GM12892 (cell line): ENCODE measurements at regions not wholly inside any gene's neighbourhood (a gene's known extent, or its start where the extent isn't known, plus 50 kb on each side); places are given as distances from the start of the nearest gene placed in this dataset.

Experiments used
- DNase-seq: peaks from one replicate; pipeline ENCODE4 v3.0.0; 2011; ENCODE audit not compliant: insufficient read length
- FAIRE-seq: peaks from 2 replicates; lab custom pipeline; 2011; peaks lifted over from hg19 to GRCh38; lab: Jason Lieb, UNC
- POLR2A ChIP-seq: IDR thresholded peaks from 2 replicates; pipeline ENCODE4 v1.6.1; 2011; ENCODE audit warnings: low read depth, low read length, control low read depth
- POLR2AphosphoS5 ChIP-seq: IDR thresholded peaks from 2 replicates; pipeline ENCODE4 v1.6.1; 2011; ENCODE audit warnings: low read depth, low read length, control low read depth
- TAF1 ChIP-seq: IDR thresholded peaks from 2 replicates; pipeline ENCODE4 v1.6.1; 2011; ENCODE audit warnings: low read depth, mild to moderate bottlenecking, control low read depth, low read length, borderline replicate concordance

DNA sequence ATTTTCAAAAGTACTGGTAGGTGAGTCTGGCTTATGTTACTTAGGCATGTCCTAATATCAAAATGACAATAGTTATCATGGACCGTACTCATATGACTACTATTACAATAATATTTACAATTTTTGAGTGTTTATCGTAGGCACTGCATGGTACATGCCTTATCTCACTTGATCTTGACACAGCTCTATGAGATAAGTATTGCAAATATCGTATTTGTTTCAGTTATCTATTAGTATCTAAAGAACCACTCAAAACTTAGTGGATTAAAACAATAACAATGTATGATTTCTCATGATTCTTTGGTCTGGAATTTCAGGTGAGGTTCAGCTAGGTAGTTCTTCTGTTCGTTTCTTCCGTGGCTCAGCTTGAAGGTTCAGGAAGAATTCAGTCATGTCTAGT lies 59.7 kb upstream of the XCR1 start:
- FAIRE-seq (no peak), DNase-seq (no peak)
- TF ChIP-seq POLR2A (no peak), POLR2AphosphoS5 (no peak), TAF1 (no peak)

DNA sequence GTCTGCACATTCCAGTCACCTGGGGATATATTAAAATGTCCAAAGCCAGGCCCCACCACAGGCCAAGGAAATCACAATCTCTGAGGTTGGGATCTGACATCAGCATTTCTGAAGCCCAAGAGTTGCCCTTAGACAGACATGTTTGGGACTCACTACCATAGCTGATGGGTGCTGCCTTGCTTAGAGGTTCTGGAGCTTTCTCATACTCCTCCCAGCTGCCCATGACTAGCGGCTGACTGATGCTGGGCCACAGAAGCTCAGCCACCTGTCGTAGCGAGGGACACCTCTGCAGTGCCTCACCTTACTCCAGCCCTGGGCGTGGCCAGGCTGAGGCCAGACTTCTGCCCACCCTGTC lies 58.8 kb upstream of the XCR1 start:
- no peak for FAIRE-seq
- no peak for DNase-seq
- TF ChIP-seq POLR2A (no peak), POLR2AphosphoS5 (no peak), TAF1 (no peak)

DNA sequence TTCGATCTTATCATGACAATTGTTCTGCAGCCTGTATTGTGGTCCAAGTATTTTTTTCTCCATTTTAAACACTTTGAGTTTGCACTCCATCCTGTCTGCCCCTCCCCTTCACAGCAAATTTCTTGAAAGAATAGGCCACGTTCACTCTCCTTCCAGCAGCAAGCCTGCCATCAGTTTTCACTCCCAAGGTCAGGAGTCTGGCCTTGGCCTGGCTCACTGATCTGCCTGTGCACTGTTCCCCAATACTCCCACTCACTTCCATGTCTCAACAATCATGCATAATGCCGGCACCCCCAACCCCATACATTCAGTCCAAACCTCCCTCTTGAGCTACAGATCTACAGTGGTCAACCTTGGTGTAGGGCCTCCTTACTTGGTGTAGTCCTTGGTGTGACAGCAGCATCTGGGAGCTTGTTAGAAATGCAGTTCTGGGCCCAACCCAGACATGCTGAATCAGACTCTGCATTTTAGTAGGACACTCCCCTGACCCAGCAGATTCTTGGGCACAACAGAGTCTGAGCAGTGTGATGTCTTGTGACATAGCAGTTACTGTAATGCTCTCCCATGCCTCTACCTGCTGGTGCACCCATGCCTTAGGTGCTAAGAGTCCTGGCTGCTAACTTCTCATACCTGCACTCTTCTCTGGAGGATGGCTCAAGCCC lies 58.3 kb upstream of the XCR1 start:
- FAIRE-seq = no peak
- no peak for DNase-seq
- TF ChIP-seq POLR2A = no peak
- no peak for TF ChIP-seq TAF1
- no peak for TF ChIP-seq POLR2AphosphoS5

DNA sequence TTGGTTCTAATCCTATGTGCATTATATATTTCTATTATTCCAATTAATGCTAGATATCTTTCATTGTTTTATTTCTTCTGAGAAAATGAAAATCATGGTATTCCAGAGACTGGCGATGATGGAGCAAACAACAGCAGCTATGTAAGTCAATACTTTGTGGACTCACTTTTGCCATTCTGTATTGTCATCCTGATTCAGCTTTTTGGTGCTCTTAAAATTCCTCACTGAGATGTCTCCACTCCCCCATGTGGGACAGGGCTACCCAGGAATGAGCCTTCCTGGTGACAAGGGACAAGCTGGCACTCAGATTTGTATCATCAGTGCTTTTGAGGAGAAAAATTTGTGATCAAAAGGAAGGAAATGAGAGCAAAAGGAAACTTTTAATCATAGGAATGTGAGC lies 56.7 kb upstream of the XCR1 start:
- DNase-seq = no peak
- no peak for TF ChIP-seq POLR2AphosphoS5
- no peak for TF ChIP-seq POLR2A
- TF ChIP-seq TAF1 = no peak
- no peak for FAIRE-seq

DNA sequence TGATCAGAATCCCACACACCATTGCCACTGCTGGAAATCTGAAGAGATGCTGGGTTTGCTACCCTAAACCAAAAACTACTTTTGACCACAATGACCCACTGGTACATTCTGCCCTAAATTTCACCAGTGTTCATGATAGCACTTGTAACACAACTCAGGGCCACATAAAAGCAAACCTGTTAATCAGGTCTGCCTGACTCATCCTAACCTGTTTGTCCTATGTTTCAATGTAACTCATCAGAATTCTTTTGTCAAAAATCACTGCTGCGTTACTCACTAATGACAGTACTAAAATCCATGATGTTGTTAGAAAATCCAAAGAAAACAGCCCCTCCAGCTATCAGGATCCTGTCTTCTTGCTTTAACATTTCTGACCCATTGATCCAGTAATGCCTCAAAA lies 55.6 kb upstream of the XCR1 start:
- DNase-seq (no peak), FAIRE-seq (no peak)
- TF ChIP-seq POLR2AphosphoS5 (no peak), TAF1 (no peak), POLR2A (no peak)

DNA sequence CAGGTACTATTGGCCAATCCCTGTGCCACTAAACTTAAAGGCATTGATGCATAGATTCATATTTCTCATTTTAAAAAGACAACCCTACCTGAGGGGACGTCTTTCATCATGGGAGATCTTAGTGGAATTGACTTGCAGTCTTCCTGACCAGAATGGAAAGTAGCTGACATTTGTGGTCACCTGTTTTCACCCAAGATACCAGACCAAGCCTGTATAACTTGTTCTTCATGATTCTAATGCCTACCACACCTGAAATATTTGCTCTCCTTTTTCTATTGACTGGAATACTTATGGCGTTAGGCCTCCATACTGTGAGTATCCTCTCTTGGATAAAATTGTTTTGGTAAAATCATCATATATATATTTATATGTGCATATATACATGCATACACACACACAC lies 54.7 kb upstream of the XCR1 start:
- DNase-seq (no peak), FAIRE-seq (no peak)
- TF ChIP-seq POLR2A (no peak), TAF1 (no peak), POLR2AphosphoS5 (no peak)

DNA sequence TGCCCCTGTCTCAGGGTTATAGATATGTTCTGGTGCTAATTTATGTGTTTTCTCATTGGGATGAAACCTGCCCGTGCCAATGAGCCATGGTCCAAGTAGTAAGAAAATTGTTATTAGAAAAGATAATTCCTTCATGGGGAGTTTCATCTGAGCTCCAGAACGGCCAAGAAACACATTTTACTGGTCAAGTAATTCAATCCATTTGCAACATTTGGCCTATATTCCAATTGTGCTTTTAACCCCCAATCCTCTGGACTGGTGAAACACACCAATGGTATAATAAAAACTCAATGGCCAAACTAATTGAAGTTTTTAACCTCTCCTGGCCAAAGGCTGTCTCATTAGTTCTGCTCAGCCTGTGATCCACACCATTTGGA lies 53.7 kb upstream of the XCR1 start:
- no peak for DNase-seq
- FAIRE-seq = no peak
- TF ChIP-seq POLR2A (no peak), POLR2AphosphoS5 (no peak), TAF1 (no peak)

DNA sequence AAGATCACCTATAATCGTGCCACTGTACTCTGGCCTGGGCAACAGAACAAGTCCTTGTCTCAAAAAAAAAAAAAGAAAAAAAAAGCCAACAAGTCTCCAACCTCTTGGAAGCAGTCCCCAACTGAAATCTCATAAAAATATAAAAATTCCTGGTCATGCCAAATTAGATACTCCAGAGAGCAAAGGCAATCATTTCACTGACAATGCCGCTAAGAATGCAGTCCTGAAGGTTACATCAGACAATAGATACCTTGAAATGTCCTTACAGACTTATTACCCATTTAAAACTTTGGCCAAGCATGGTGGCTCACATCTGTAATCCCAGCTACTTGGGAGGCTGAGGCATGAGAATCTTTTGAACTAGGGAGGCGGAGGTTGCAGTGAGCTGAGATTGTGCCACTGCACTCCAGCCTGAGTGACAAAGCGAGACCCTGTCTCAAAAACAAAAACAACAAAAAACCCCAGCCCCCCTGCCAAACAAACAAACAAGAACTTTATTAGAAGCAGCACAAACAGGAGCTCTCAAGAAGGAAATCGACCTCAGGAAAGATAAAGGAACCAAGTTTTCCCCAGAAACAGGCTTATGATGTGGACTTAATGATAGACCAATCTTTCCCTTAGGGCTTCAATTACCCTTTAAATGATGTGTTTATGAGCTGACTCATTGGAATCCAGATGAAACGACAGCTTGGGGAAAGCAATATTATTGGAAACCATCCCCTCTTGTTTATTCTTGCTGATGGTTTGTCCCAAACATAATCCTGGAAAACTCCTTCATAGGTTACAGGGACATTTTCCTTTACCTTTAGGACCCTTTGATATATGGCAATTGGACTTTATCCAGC lies 53.1 kb upstream of the XCR1 start:
- DNase-seq = no peak
- no peak for FAIRE-seq
- TF ChIP-seq POLR2A = no peak
- TF ChIP-seq TAF1 = no peak
- no peak for TF ChIP-seq POLR2AphosphoS5

DNA sequence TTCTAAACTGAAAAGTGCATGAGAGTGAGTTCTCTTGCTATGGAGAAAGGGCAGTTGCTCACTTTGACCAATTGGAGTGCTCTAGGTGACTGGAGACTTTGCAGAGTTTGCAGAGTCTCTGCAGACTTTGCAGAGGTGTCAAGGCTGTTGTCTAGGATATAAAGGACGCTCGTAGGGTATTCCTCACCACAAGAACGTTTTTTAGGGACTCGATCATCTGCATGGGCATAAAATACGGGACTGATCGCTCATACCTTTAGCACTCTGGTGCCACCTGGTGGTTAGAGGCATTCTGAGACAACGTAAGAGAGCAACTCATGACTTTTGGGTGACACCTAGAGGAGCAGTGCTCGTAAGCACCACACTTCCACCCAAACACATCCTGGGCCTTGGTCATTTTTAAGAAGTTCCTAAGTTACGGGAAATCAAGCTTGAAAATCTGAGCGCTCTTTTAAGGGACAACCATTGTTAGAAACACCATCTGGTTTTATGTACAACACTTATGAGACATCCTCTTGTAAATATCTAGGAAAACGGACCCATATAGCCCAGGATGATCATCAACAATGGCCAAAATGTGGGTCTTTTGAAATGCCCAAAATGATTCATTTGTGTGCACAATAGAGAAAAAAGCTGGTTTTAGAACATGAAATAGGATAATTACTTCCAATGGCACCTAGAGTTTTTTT lies 51.6 kb upstream of the XCR1 start:
- TF ChIP-seq POLR2AphosphoS5 (no peak), TAF1 (no peak), POLR2A (no peak)
- FAIRE-seq (peak; percentile 99), DNase-seq (no peak)
